Liver (tissue), 3 donors: ENCODE measurements at regions not wholly inside any gene's neighbourhood (a gene's known extent, or its start where the extent isn't known, plus 50 kb on each side); places are given as distances from the start of the nearest gene placed in this dataset.

ENCODE experiments used
- EGR1 ChIP-seq, 2 donors: IDR thresholded peaks; 2 replicates each; pipeline ENCODE4 v1.6.1; 2016 to 2018; ENCODE audit warnings: antibody characterized with exemption in 2 of 2, low read depth in 2 of 2
- FOXA1 ChIP-seq: IDR thresholded peaks from 2 replicates; pipeline ENCODE4 v1.6.1; 2016; ENCODE audit warnings: antibody characterized with exemption
- GABPA ChIP-seq, 2 donors: IDR thresholded peaks in 1 of 2; conservative IDR thresholded peaks in 1 of 2; 2 replicates each; pipeline ENCODE4 v1.6.1; 2016; ENCODE audit warnings: antibody characterized with exemption in 2 of 2, mild to moderate bottlenecking in 1 of 2, moderate library complexity in 1 of 2
- JUND ChIP-seq, 2 donors: IDR thresholded peaks; 2 replicates each; pipeline ENCODE4 v1.6.1; 2016; ENCODE audit warnings: antibody characterized with exemption in 2 of 2
- MAX ChIP-seq: IDR thresholded peaks from 2 replicates; pipeline ENCODE4 v1.6.1; 2016; ENCODE audit warnings: antibody characterized with exemption
- RAD21 ChIP-seq, 2 donors: IDR thresholded peaks; 2 replicates each; pipeline ENCODE4 v1.6.1; 2016; ENCODE audit warnings: antibody characterized with exemption in 2 of 2, mild to moderate bottlenecking in 2 of 2
- REST ChIP-seq: IDR thresholded peaks from 2 replicates; pipeline ENCODE4 v1.6.1; 2016; ENCODE audit warnings: antibody characterized with exemption, mild to moderate bottlenecking
- RXRA ChIP-seq, 2 donors: IDR thresholded peaks; 2 replicates each; pipeline ENCODE4 v1.6.1; 2017 to 2018; ENCODE audit warnings: antibody characterized with exemption in 2 of 2, mild to moderate bottlenecking in 1 of 2
- SP1 ChIP-seq: IDR thresholded peaks from 2 replicates; pipeline ENCODE4 v1.6.1; 2018; ENCODE audit warnings: antibody characterized with exemption, mild to moderate bottlenecking
- TAF1 ChIP-seq: conservative IDR thresholded peaks from 2 replicates; pipeline ENCODE4 v1.6.1; 2016; ENCODE audit warnings: antibody characterized with exemption, mild to moderate bottlenecking
- YY1 ChIP-seq: IDR thresholded peaks from 2 replicates; pipeline ENCODE4 v1.6.1; 2016; ENCODE audit warnings: antibody characterized with exemption, mild to moderate bottlenecking
- TF ChIP-seq, protein P1 (sequence below): fragments of 150-350 bp; IDR thresholded peaks from 2 replicates; pipeline ENCODE4 v1.5.1; 2017; ENCODE audit warnings: improper control_type of control experiment, low read depth, low read length; ENCODE audit not compliant: missing input control
- TF ChIP-seq, protein P2 (sequence below): IDR thresholded peaks from 2 replicates; pipeline ENCODE4 v1.6.1; 2016; ENCODE audit warnings: antibody characterized with exemption
- donor health status: healthy.
- donor health status: healthy.

DNA sequence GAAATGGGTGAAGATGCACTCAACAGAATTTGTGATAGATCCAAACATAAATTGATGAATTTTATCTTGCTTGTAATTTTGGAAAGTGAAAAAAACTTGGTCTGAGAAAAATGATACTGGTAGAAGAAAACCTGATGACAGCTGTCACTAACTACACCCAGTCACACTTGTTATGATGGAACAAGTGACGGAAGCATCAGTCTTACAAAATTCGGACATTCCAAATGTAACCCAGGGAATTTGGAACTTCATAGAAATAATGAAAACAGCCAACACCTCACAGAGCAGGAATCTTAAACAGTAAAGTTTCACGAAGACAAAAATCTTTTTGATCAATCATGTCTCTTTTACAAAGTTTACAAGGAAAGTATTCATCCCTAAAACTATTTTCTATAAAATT, 123.9 kb downstream of the RIN2 start:
- TF ChIP-seq, protein P1, sequence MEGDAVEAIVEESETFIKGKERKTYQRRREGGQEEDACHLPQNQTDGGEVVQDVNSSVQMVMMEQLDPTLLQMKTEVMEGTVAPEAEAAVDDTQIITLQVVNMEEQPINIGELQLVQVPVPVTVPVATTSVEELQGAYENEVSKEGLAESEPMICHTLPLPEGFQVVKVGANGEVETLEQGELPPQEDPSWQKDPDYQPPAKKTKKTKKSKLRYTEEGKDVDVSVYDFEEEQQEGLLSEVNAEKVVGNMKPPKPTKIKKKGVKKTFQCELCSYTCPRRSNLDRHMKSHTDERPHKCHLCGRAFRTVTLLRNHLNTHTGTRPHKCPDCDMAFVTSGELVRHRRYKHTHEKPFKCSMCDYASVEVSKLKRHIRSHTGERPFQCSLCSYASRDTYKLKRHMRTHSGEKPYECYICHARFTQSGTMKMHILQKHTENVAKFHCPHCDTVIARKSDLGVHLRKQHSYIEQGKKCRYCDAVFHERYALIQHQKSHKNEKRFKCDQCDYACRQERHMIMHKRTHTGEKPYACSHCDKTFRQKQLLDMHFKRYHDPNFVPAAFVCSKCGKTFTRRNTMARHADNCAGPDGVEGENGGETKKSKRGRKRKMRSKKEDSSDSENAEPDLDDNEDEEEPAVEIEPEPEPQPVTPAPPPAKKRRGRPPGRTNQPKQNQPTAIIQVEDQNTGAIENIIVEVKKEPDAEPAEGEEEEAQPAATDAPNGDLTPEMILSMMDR = no peak
- TF ChIP-seq, protein P2, sequence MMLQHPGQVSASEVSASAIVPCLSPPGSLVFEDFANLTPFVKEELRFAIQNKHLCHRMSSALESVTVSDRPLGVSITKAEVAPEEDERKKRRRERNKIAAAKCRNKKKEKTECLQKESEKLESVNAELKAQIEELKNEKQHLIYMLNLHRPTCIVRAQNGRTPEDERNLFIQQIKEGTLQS = no peak
- no peak for TF ChIP-seq SP1
- no peak for TF ChIP-seq YY1
- TF ChIP-seq RAD21 (IDR thresholded peaks at IDR 0.05) = no peak
- no peak for TF ChIP-seq JUND (IDR thresholded peaks at IDR 0.05)
- no peak for TF ChIP-seq MAX
- TF ChIP-seq REST = no peak
- no peak for TF ChIP-seq TAF1
- TF ChIP-seq FOXA1 = no peak
- TF ChIP-seq GABPA (IDR thresholded peaks at IDR 0.05 in 1 of 2, conservative IDR thresholded peaks at IDR 0.05 in 1 of 2) = no peak
- TF ChIP-seq EGR1 (IDR thresholded peaks at IDR 0.05; ENCODE audit: low read depth in 2 of 2) = no peak
- no peak for TF ChIP-seq RXRA (IDR thresholded peaks at IDR 0.05)
